ENCODE measurements at regions not wholly inside any gene's neighbourhood (a gene's known extent, or its start where the extent isn't known, plus 50 kb on each side); places are given as distances from the start of the nearest gene placed in this dataset.

GRCh38 chr1:187409341-187409740 is 580.6 kb downstream of the PLA2G4A start:
- TF ChIP-seq, protein P1, sequence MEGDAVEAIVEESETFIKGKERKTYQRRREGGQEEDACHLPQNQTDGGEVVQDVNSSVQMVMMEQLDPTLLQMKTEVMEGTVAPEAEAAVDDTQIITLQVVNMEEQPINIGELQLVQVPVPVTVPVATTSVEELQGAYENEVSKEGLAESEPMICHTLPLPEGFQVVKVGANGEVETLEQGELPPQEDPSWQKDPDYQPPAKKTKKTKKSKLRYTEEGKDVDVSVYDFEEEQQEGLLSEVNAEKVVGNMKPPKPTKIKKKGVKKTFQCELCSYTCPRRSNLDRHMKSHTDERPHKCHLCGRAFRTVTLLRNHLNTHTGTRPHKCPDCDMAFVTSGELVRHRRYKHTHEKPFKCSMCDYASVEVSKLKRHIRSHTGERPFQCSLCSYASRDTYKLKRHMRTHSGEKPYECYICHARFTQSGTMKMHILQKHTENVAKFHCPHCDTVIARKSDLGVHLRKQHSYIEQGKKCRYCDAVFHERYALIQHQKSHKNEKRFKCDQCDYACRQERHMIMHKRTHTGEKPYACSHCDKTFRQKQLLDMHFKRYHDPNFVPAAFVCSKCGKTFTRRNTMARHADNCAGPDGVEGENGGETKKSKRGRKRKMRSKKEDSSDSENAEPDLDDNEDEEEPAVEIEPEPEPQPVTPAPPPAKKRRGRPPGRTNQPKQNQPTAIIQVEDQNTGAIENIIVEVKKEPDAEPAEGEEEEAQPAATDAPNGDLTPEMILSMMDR (IDR thresholded peaks at IDR 0.05): no peak
- no peak for TF ChIP-seq POLR2A (IDR thresholded peaks at IDR 0.05)
